H1 (cell line): ENCODE measurements at regions not wholly inside any gene's neighbourhood (a gene's known extent, or its start where the extent isn't known, plus 50 kb on each side); places are given as distances from the start of the nearest gene placed in this dataset.

Experiments used
- CTCF ChIA-PET: fragments of 300-600 bp; sonication (Branson Sonifier 250); formaldehyde crosslinking; loops from one replicate; lab custom pipeline; 2021; ENCODE audit not compliant: partially characterized antibody; lab: Charles Lee
- POLR2A ChIA-PET: fragments of 300-600 bp; sonication (Branson Sonifier 250); formaldehyde crosslinking; loops from one replicate; lab custom pipeline; 2021; ENCODE audit warnings: inconsistent platforms; ENCODE audit not compliant: partially characterized antibody; lab: Charles Lee
- DNase-seq, 2 experiments: peaks; one replicate each; pipeline versions ENCODE4 v3.0.0 to v3.0.0-alpha.2; 2010 to 2022; ENCODE audit warnings: low spot score in 2 of 2, low read depth in 1 of 2, mixed read lengths in 1 of 2
- FAIRE-seq: peaks from 2 replicates; lab custom pipeline; 2011; peaks lifted over from hg19 to GRCh38; lab: Jason Lieb, UNC
- H2AFZ ChIP-seq: 2 replicates; pipeline ENCODE4 v1.8.1; 2012; ENCODE audit warnings: low read length, inconsistent platforms
- H2AK5ac ChIP-seq: 2 replicates; pipeline ENCODE4 v1.6.1; 2013; ENCODE audit warnings: low read depth, low read length
- H2BK120ac ChIP-seq: replicated peaks from 2 replicates; pipeline ENCODE3; 2013; ENCODE audit warnings: low read depth, low read length, inconsistent platforms
- H2BK12ac ChIP-seq: 2 replicates; pipeline ENCODE4 v1.6.1; 2013; ENCODE audit warnings: low read depth, low read length
- H2BK15ac ChIP-seq: 2 replicates; pipeline ENCODE4 v1.6.1; 2013; ENCODE audit warnings: low read length
- H2BK20ac ChIP-seq: 2 replicates; pipeline ENCODE4 v1.6.1; 2013; ENCODE audit warnings: low read length
- H2BK5ac ChIP-seq: 2 replicates; pipeline ENCODE4 v1.6.1; 2013; ENCODE audit warnings: low read depth, low read length
- H3K14ac ChIP-seq: 2 replicates; pipeline ENCODE4 v1.6.1; 2013; ENCODE audit warnings: inconsistent platforms; ENCODE audit not compliant: insufficient read length
- H3K18ac ChIP-seq: 2 replicates; pipeline ENCODE4 v1.6.1; 2013; ENCODE audit warnings: low read length; ENCODE audit errors: extremely low read depth
- H3K23ac ChIP-seq: 2 replicates; pipeline ENCODE4 v1.6.1; 2013; ENCODE audit warnings: inconsistent platforms; ENCODE audit not compliant: insufficient read length
- H3K23me2 ChIP-seq: 2 replicates; pipeline ENCODE4 v1.6.1; 2013; ENCODE audit warnings: low read depth, low read length
- H3K27ac ChIP-seq: 2 replicates; pipeline ENCODE4 v1.6.1; 2011; ENCODE audit warnings: low read depth, low read length, inconsistent platforms
- H3K27me3 ChIP-seq, 4 experiments: replicated peaks in 1 of 4; 1 replicate in 1 of 4; 2 replicates in 3 of 4; pipeline versions ENCODE4 v1.6.1 to v1.8.1; 2011 to 2013; ENCODE audit warnings: low read length in 3 of 4, mild to moderate bottlenecking in 3 of 4, inconsistent platforms in 2 of 4, mixed read lengths in 2 of 4, moderate library complexity in 1 of 4; ENCODE audit not compliant: control insufficient read depth in 3 of 4, insufficient read depth in 3 of 4; ENCODE audit errors: extremely low read depth in 1 of 4
- H3K36me3 ChIP-seq, 4 experiments: 2 replicates each; pipeline versions ENCODE4 v1.6.1 to v1.8.1; 2011 to 2013; ENCODE audit warnings: mild to moderate bottlenecking in 4 of 4, low read length in 3 of 4, moderate library complexity in 2 of 4, control low read depth in 1 of 4, inconsistent platforms in 1 of 4; ENCODE audit not compliant: insufficient read depth in 4 of 4, control insufficient read depth in 2 of 4
- H3K4ac ChIP-seq: replicated peaks from 2 replicates; pipeline ENCODE3; 2013; ENCODE audit warnings: low read length, low read depth, mixed read lengths, inconsistent platforms; ENCODE audit not compliant: insufficient read length
- H3K4me1 ChIP-seq, 4 experiments: replicated peaks in 1 of 4; 1 replicate in 1 of 4; 2 replicates in 3 of 4; pipeline versions ENCODE4 v1.6.1 to v1.8.1; 2011 to 2013; ENCODE audit warnings: low read length in 3 of 4, inconsistent platforms in 2 of 4, mixed read lengths in 1 of 4; ENCODE audit not compliant: insufficient read depth in 4 of 4, control insufficient read depth in 3 of 4
- H3K4me2 ChIP-seq, 2 experiments: 2 replicates each; pipeline versions ENCODE4 v1.6.1 to v1.8.1; 2011 to 2013; ENCODE audit warnings: low read depth in 2 of 2, low read length in 2 of 2, control low read depth in 1 of 2, inconsistent platforms in 1 of 2, mild to moderate bottlenecking in 1 of 2; ENCODE audit not compliant: insufficient read depth in 1 of 2
- H3K4me3 ChIP-seq, 4 experiments: fragments of 200-600, 300-600 bp in 1 of 4; sonication (generic), shearing (Covaris generic), sonication (Bioruptor Twin) in 1 of 4; 2 replicates each; pipeline versions ENCODE4 v1.5.1 to v1.8.1; 2011 to 2016; ENCODE audit warnings: low read length in 4 of 4, low read depth in 3 of 4, control low read depth in 2 of 4, inconsistent platforms in 2 of 4, mild to moderate bottlenecking in 2 of 4, mixed read lengths in 1 of 4, moderate library complexity in 1 of 4; ENCODE audit not compliant: insufficient read depth in 2 of 4; ENCODE audit errors: extremely low read depth in 1 of 4
- H3K56ac ChIP-seq: replicated peaks from 2 replicates; pipeline ENCODE3; 2013; ENCODE audit warnings: low read depth, mild to moderate bottlenecking, mixed read lengths, low read length, inconsistent platforms; ENCODE audit not compliant: insufficient read length
- H3K79me1 ChIP-seq: 2 replicates; pipeline ENCODE4 v1.6.1; 2013; ENCODE audit warnings: low read depth, low read length, control low read depth
- H3K79me2 ChIP-seq, 2 experiments: 2 replicates each; pipeline versions ENCODE4 v1.6.1 to v1.8.1; 2012 to 2013; ENCODE audit warnings: low read length in 2 of 2, mild to moderate bottlenecking in 2 of 2, inconsistent platforms in 1 of 2; ENCODE audit not compliant: insufficient read depth in 2 of 2, control insufficient read depth in 1 of 2
- H3K9ac ChIP-seq, 4 experiments: replicated peaks in 1 of 4; 1 replicate in 1 of 4; 2 replicates in 3 of 4; pipeline versions ENCODE4 v1.6.1 to v1.8.1; 2011 to 2013; ENCODE audit warnings: low read depth in 3 of 4, low read length in 3 of 4, control low read depth in 2 of 4, mild to moderate bottlenecking in 2 of 4, moderate library complexity in 2 of 4, inconsistent platforms in 1 of 4; ENCODE audit errors: extremely low read depth in 1 of 4
- H3K9me3 ChIP-seq, 2 experiments: 2 replicates each; pipeline versions ENCODE4 v1.6.1 to v1.8.1; 2012 to 2013; ENCODE audit warnings: mild to moderate bottlenecking in 2 of 2, moderate library complexity in 2 of 2, control low read depth in 1 of 2, inconsistent platforms in 1 of 2, low read depth in 1 of 2, low read length in 1 of 2, mixed read lengths in 1 of 2; ENCODE audit not compliant: insufficient read depth in 2 of 2
- H4K20me1 ChIP-seq, 2 experiments: replicated peaks in 1 of 2; 2 replicates each; pipeline versions ENCODE3 to v1.8.1; 2011 to 2013; ENCODE audit warnings: inconsistent platforms in 2 of 2, low read length in 2 of 2, mild to moderate bottlenecking in 1 of 2; ENCODE audit not compliant: insufficient read depth in 2 of 2, control insufficient read depth in 1 of 2
- H4K5ac ChIP-seq: 2 replicates; pipeline ENCODE4 v1.6.1; 2013; ENCODE audit warnings: low read length, low read depth, mixed read lengths, inconsistent platforms; ENCODE audit not compliant: insufficient read length
- H4K8ac ChIP-seq: 2 replicates; pipeline ENCODE4 v1.8.0; 2013; ENCODE audit warnings: mild to moderate bottlenecking, moderate library complexity, low read length, inconsistent platforms; ENCODE audit not compliant: insufficient read depth; ENCODE audit errors: extremely low read depth
- H4K91ac ChIP-seq: replicated peaks from 2 replicates; pipeline ENCODE3; 2013; ENCODE audit warnings: low read length, mixed read lengths, inconsistent platforms; ENCODE audit not compliant: insufficient read length
- ATF3 ChIP-seq: IDR thresholded peaks from 2 replicates; pipeline ENCODE4 v1.6.1; 2011; ENCODE audit warnings: low read depth, mild to moderate bottlenecking, low read length; ENCODE audit not compliant: insufficient read depth
- CBX5 ChIP-seq: fragments of 300-800, 300-1000 bp; sonication (generic); IDR thresholded peaks from 2 replicates; pipeline ENCODE4 v1.7.1; 2016; ENCODE audit warnings: antibody characterized with exemption, low read length, low read depth
- CHD1 ChIP-seq: IDR thresholded peaks from 2 replicates; pipeline ENCODE4 v1.6.1; 2012; ENCODE audit warnings: low read depth, low read length, improper control_type of control experiment
- EGR1 ChIP-seq: IDR thresholded peaks from 2 replicates; pipeline ENCODE4 v1.6.1; 2011; ENCODE audit warnings: low read depth, low read length, borderline replicate concordance
- NRF1 ChIP-seq: IDR thresholded peaks from 2 replicates; pipeline ENCODE4 v1.6.1; 2011; ENCODE audit warnings: mild to moderate bottlenecking, low read depth, low read length, improper control_type of control experiment
- RXRA ChIP-seq: IDR thresholded peaks from 2 replicates; pipeline ENCODE4 v1.6.1; 2011; ENCODE audit warnings: low read depth, mild to moderate bottlenecking, low read length, moderate library complexity; ENCODE audit not compliant: insufficient read depth
- SP4 ChIP-seq: IDR thresholded peaks from 2 replicates; pipeline ENCODE4 v1.6.1; 2012; ENCODE audit warnings: low read length, inconsistent platforms
- ZNF274 ChIP-seq: IDR thresholded peaks from 2 replicates; pipeline ENCODE4 v1.7.0; 2012; ENCODE audit warnings: low read length, borderline replicate concordance; ENCODE audit errors: extremely low read depth
- WGBS, 2 experiments: shearing (Covaris generic) in 1 of 2; methylation state at CpG; one replicate each; pipeline versions ENCODE4 v1.1.6 to v1.1.7; 2013 to 2015; ENCODE audit warnings: low lambda C conversion rate in 2 of 2, mixed read lengths in 2 of 2, inconsistent platforms in 1 of 2, low coverage in 1 of 2, missing lambda C conversion rate in 1 of 2; ENCODE audit not compliant: insufficient replicate concordance in 2 of 2, insufficient coverage in 1 of 2, insufficient read length in 1 of 2; ENCODE audit errors: extremely low coverage in 1 of 2, missing lambda C conversion rate in 1 of 2; 5-methylcytosine and 5-hydroxymethylcytosine counted together
- TF ChIP-seq, protein P1 (sequence below): IDR thresholded peaks from 2 replicates; pipeline ENCODE4 v1.6.1; 2012; ENCODE audit warnings: low read length, inconsistent platforms
- TF ChIP-seq, protein P2 (sequence below), 3 experiments: IDR thresholded peaks; 1 replicate in 2 of 3; 2 replicates in 1 of 3; pipeline versions ENCODE4 v1.5.1 to v1.6.1; 2011; ENCODE audit warnings: low read length in 3 of 3, mild to moderate bottlenecking in 3 of 3, inconsistent platforms in 2 of 3, low read depth in 1 of 3, moderate library complexity in 1 of 3; ENCODE audit not compliant: insufficient read depth in 1 of 3; ENCODE audit errors: control extremely low read depth in 1 of 3

- Histone ChIP-seq H2BK12ac (no peak overlapping the region), H4K91ac (no peak overlapping the region), H3K56ac (no peak overlapping the region), H2BK15ac (no peak overlapping the region), H3K4me3 (no peak overlapping the region), H3K27ac (no peak overlapping the region), H4K5ac (no peak overlapping the region), H2AFZ (peak overlapping the region; percentile 77), H3K27me3 (no peaks in the 10 kb centered on the region), H2BK20ac (no peak overlapping the region), H2AK5ac (no peak overlapping the region), H4K8ac (no peak overlapping the region), H3K4me2 (no peak overlapping the region), H3K4ac (no peak overlapping the region), H2BK5ac (no peak overlapping the region), H3K79me1 (no peaks in the 10 kb centered on the region), H3K23me2 (no peaks in the 10 kb centered on the region; the same call in 1 of the 2 replicates), H4K20me1 (no peaks in the 10 kb centered on the region), H3K4me1 (no peaks in the 10 kb centered on the region), H3K9me3 (no peaks in the 10 kb centered on the region), H3K23ac (no peak overlapping the region), H3K36me3 (no peaks in the 10 kb centered on the region), H3K79me2 (no peaks in the 10 kb centered on the region), H3K18ac (no peak overlapping the region), H3K14ac (no peak overlapping the region), H3K9ac (no peak overlapping the region), H2BK120ac (no peak overlapping the region)
- FAIRE-seq (no peak), DNase-seq (no peak)
- WGBS, 2 experiments = 51% methylated on average over 3 of the region's 3 CpGs; no CpG with 5 or more reads in 1 of the 2 experiments
- CTCF ChIA-PET = no interaction called here
- POLR2A ChIA-PET = no interaction called here
- TF ChIP-seq EGR1 (no peak), NRF1 (no peak), CBX5 (no peak), ZNF274 (no peak), SP4 (no peak), CHD1 (no peak), RXRA (no peak), ATF3 (no peak)
- TF ChIP-seq, protein P1, sequence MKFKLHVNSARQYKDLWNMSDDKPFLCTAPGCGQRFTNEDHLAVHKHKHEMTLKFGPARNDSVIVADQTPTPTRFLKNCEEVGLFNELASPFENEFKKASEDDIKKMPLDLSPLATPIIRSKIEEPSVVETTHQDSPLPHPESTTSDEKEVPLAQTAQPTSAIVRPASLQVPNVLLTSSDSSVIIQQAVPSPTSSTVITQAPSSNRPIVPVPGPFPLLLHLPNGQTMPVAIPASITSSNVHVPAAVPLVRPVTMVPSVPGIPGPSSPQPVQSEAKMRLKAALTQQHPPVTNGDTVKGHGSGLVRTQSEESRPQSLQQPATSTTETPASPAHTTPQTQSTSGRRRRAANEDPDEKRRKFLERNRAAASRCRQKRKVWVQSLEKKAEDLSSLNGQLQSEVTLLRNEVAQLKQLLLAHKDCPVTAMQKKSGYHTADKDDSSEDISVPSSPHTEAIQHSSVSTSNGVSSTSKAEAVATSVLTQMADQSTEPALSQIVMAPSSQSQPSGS = no peak
- TF ChIP-seq, protein P2, sequence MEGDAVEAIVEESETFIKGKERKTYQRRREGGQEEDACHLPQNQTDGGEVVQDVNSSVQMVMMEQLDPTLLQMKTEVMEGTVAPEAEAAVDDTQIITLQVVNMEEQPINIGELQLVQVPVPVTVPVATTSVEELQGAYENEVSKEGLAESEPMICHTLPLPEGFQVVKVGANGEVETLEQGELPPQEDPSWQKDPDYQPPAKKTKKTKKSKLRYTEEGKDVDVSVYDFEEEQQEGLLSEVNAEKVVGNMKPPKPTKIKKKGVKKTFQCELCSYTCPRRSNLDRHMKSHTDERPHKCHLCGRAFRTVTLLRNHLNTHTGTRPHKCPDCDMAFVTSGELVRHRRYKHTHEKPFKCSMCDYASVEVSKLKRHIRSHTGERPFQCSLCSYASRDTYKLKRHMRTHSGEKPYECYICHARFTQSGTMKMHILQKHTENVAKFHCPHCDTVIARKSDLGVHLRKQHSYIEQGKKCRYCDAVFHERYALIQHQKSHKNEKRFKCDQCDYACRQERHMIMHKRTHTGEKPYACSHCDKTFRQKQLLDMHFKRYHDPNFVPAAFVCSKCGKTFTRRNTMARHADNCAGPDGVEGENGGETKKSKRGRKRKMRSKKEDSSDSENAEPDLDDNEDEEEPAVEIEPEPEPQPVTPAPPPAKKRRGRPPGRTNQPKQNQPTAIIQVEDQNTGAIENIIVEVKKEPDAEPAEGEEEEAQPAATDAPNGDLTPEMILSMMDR (IDR thresholded peaks at IDR 0.05; ENCODE audit: control extremely low read depth in 1 of 3, insufficient read depth in 1 of 3, low read depth in 1 of 3, low read length in 3 of 3) = no peak
Measured at GRCh38 chr4:138348055-138348454, 105.9 kb upstream of the SLC7A11 start.
